ENCODE measurements at regions not wholly inside any gene's neighbourhood (a gene's known extent, or its start where the extent isn't known, plus 50 kb on each side); places are given as distances from the start of the nearest gene placed in this dataset.

GRCh38 chr1:239892602-239893001, 199.1 kb upstream of the FMN2 start:
- no peak for DNase-seq (ENCODE audit: low read depth, low spot score)
- Histone ChIP-seq H3K9me3 (ENCODE audit: low read depth, low read length) (no peaks in the 10 kb centered on the region), H3K27ac (no peak overlapping the region), H3K36me3 (ENCODE audit: insufficient read depth, low read length) (no peaks in the 10 kb centered on the region), H3K9ac (ENCODE audit: insufficient read length) (no peak overlapping the region), H3K4me3 (no peak overlapping the region)
- TF ChIP-seq FOXP2 (optimal IDR thresholded peaks at IDR 0.05; ENCODE audit: control extremely low read depth, extremely low read length, insufficient read depth) (no peak), EZH2 (IDR thresholded peaks at IDR 0.05) (no peak)

DNA sequence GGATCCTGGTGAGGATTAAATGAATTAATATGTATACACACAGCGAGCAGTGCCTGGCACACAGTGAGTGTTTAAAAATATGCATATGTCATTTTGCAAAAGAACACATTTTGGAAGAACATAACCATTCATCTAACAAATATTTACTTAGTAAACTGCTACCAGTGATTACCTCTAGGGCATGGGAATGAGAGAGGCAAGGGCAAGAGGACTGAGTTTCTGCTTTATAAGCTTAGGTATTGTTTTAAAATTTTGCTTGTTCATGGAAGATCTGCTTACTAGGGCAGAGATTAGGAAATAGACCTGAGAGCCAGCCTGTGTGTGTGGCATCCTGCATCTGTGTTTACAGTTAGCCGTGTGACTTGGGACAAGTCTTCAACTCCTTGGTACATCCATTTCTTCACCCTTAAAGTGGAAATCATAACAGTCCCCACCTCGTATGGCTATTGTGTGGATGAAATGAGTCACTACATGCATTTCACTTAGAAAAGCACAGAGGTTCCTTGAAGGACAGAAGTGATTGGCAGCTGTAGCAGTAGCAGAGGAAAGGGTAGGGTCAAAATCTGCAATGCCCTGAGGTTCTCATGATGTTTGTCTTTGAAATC, 198.5 kb upstream of the FMN2 start:
- no peak overlapping the region for H3K27ac ChIP-seq
- no peak for TF ChIP-seq POLR2AphosphoS5 (IDR thresholded peaks at IDR 0.05; ENCODE audit: borderline replicate concordance, low read depth, low read length)
- TF ChIP-seq FOXP2 (optimal IDR thresholded peaks at IDR 0.05; ENCODE audit: control extremely low read depth, extremely low read length, insufficient read depth), result no peak
- no peak for TF ChIP-seq EZH2 (IDR thresholded peaks at IDR 0.05)
- DNase-seq (ENCODE audit: low read depth, low spot score), result no peak

DNA sequence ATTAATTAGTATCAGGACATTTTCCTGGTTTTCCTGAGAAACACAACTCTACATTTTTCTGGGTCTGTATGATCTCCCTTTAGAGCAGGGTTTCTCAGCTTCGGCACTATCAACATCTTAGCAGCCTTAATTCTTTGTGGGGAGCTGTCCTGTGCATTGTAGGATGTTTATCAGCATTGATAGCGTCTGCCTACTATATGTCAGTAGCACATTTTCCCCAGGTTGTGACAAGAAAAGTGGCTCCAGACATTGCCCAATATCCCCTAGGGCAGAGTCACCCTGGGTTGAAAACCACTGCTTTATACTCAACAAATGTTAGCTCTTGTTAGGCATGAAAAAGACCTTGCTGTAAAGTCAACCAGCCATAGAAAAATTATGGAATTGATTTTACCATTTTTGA, 195.1 kb upstream of the FMN2 start:
- no peak for DNase-seq (ENCODE audit: low read depth, low spot score)
- Histone ChIP-seq H3K27ac (no peak overlapping the region), H3K9me3 (ENCODE audit: low read depth, low read length) (no peaks in the 10 kb centered on the region), H3K9ac (ENCODE audit: insufficient read length) (no peak overlapping the region), H3K36me3 (ENCODE audit: insufficient read depth, low read length) (no peaks in the 10 kb centered on the region), H3K4me3 (no peak overlapping the region)
- no peak for TF ChIP-seq FOXP2 (optimal IDR thresholded peaks at IDR 0.05; ENCODE audit: control extremely low read depth, extremely low read length, insufficient read depth)
- TF ChIP-seq POLR2AphosphoS5 (IDR thresholded peaks at IDR 0.05; ENCODE audit: borderline replicate concordance, low read depth, low read length), result no peak
- TF ChIP-seq EZH2 (IDR thresholded peaks at IDR 0.05), result no peak

More for the DNA sequence above, 198.5 kb upstream of the FMN2 start:
- no peaks in the 10 kb centered on the region for H3K9me3 ChIP-seq (ENCODE audit: low read depth, low read length)
- H3K4me3 ChIP-seq, result no peak overlapping the region
- H3K36me3 ChIP-seq (ENCODE audit: insufficient read depth, low read length), result no peaks in the 10 kb centered on the region
- H3K9ac ChIP-seq (ENCODE audit: insufficient read length), result no peak overlapping the region

- TF ChIP-seq POLR2AphosphoS5 (IDR thresholded peaks at IDR 0.05; ENCODE audit: borderline replicate concordance, low read depth, low read length), result no peak
- no peak for TF ChIP-seq EZH2 (IDR thresholded peaks at IDR 0.05)
- no peak for TF ChIP-seq FOXP2 (optimal IDR thresholded peaks at IDR 0.05; ENCODE audit: control extremely low read depth, extremely low read length, insufficient read depth)
- Histone ChIP-seq H3K9ac (ENCODE audit: insufficient read length) (no peak overlapping the region), H3K36me3 (ENCODE audit: insufficient read depth, low read length) (no peaks in the 10 kb centered on the region), H3K4me3 (no peak overlapping the region), H3K27ac (no peak overlapping the region), H3K9me3 (ENCODE audit: low read depth, low read length) (no peaks in the 10 kb centered on the region)
- no peak for DNase-seq (ENCODE audit: low read depth, low spot score)
These were observed 194.7 kb upstream of the FMN2 start for GRCh38 chr1:239896980-239897379.

DNA sequence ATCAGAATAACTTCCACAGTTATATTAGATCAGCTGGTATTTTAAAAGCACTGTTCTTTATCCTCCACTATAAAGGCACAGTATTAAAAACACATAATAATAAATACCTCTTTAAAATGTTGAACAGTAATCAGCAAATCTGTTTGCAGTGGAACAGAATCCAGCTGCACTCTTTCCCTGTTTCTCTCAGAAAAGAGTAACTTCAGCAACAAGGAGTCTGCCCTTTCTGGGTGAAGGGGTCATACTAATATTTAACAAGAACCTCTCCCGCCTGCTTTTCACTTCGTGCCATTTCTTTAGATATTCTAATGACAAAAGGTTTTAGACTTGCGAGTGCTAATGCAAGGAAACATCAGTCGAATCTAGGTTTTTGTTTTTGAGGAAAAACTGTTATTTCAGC, 194.2 kb upstream of the FMN2 start:
- no peak for DNase-seq (ENCODE audit: low read depth, low spot score)
- Histone ChIP-seq H3K4me3 (no peak overlapping the region), H3K9ac (ENCODE audit: insufficient read length) (no peak overlapping the region), H3K9me3 (ENCODE audit: low read depth, low read length) (no peaks in the 10 kb centered on the region), H3K27ac (no peak overlapping the region), H3K36me3 (ENCODE audit: insufficient read depth, low read length) (no peaks in the 10 kb centered on the region)
- TF ChIP-seq POLR2AphosphoS5 (IDR thresholded peaks at IDR 0.05; ENCODE audit: borderline replicate concordance, low read depth, low read length) (no peak), FOXP2 (optimal IDR thresholded peaks at IDR 0.05; ENCODE audit: control extremely low read depth, extremely low read length, insufficient read depth) (no peak)

DNA sequence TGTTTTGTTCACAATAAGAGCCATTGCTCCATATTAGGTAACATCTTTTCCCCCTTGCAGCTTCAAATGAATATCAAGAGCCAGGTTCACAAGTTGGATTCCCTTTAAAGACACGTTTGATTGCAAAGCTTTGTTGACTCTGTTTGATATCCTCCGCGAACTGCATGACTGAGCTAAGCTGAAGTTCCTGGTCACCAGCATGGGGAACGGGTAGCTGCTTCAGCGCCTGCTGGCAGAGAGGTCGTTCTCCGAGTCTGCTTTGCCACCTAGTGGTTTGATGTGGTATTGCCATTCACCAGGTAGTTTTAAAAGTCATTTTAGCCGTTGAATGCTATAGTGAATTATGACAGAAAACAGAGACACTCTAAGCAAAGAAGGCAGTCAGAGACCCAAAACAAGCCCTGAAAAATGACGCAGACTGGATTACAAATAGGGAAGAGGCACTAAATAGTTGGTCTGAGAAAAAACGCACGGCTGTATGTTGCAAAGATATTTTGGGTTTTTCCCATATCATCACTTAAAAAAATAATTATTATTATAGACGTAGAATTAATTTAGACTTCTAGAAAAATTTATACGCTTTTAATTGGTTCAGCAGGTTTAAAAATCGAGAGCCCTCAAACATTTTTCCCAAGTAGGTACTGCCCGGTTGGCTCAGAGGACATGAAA, 193.5 kb upstream of the FMN2 start:
- Histone ChIP-seq H3K4me3 (no peak overlapping the region), H3K27ac (no peak overlapping the region), H3K9ac (ENCODE audit: insufficient read length) (no peak overlapping the region), H3K9me3 (ENCODE audit: low read depth, low read length) (no peaks in the 10 kb centered on the region), H3K36me3 (ENCODE audit: insufficient read depth, low read length) (no peaks in the 10 kb centered on the region)
- DNase-seq (ENCODE audit: low read depth, low spot score), result peak; percentile 16
- TF ChIP-seq POLR2AphosphoS5 (IDR thresholded peaks at IDR 0.05; ENCODE audit: borderline replicate concordance, low read depth, low read length) (no peak), FOXP2 (optimal IDR thresholded peaks at IDR 0.05; ENCODE audit: control extremely low read depth, extremely low read length, insufficient read depth) (no peak), EZH2 (IDR thresholded peaks at IDR 0.05) (no peak)

DNA sequence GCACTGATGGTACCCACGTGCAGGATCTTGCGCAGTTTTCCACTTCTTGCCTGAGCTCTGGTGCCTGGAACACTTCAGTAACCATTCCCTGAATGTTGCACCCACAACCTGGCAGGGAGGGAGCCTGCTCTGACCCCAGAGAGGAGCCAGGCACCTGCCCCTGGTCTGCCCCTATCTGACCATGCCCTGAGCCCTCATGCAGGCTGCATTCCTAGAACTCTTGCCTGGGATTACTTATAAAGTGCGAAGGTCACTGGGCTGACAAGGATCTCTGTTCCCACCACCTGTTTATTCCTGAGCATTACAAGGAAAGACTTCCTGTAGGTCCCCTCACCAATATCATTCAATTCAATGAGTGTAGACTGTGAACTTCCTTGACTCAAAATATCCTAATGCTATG, 191.9 kb upstream of the FMN2 start:
- H3K9me3 ChIP-seq (ENCODE audit: low read depth, low read length), result no peaks in the 10 kb centered on the region
- H3K4me3 ChIP-seq, result no peak overlapping the region
- H3K27ac ChIP-seq, result no peak overlapping the region
- no peak for DNase-seq (ENCODE audit: low read depth, low spot score)
- no peak for TF ChIP-seq POLR2AphosphoS5 (IDR thresholded peaks at IDR 0.05; ENCODE audit: borderline replicate concordance, low read depth, low read length)
- TF ChIP-seq FOXP2 (optimal IDR thresholded peaks at IDR 0.05; ENCODE audit: control extremely low read depth, extremely low read length, insufficient read depth), result no peak
- TF ChIP-seq EZH2 (IDR thresholded peaks at IDR 0.05), result no peak
- no peak overlapping the region for H3K9ac ChIP-seq (ENCODE audit: insufficient read length)
- no peaks in the 10 kb centered on the region for H3K36me3 ChIP-seq (ENCODE audit: insufficient read depth, low read length)

DNA sequence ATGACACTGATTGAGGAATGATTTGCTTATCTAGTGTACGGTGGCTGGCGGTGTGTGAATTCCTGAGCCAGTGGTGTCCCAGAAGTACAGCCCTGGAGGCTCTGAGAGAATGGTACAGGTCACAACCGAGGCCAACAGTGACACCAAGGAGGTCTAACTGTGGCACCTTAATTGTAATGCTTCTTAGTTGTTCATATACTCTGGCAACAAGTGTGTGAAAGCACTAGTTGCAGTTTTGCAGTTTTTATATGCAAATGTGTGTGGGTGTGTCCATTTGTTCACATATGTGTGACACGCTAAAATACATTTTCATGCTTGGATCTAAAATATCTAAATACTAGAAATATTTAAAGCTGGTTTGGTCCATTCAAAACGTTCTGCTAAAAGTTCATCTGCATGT, 185.3 kb upstream of the FMN2 start:
- Histone ChIP-seq H3K4me3 (no peak overlapping the region), H3K36me3 (ENCODE audit: insufficient read depth, low read length) (no peaks in the 10 kb centered on the region), H3K27ac (no peak overlapping the region), H3K9me3 (ENCODE audit: low read depth, low read length) (no peaks in the 10 kb centered on the region), H3K9ac (ENCODE audit: insufficient read length) (no peak overlapping the region)
- DNase-seq (ENCODE audit: low read depth, low spot score), result no peak
- TF ChIP-seq FOXP2 (optimal IDR thresholded peaks at IDR 0.05; ENCODE audit: control extremely low read depth, extremely low read length, insufficient read depth), result no peak
- no peak for TF ChIP-seq POLR2AphosphoS5 (IDR thresholded peaks at IDR 0.05; ENCODE audit: borderline replicate concordance, low read depth, low read length)
- TF ChIP-seq EZH2 (IDR thresholded peaks at IDR 0.05), result no peak

DNA sequence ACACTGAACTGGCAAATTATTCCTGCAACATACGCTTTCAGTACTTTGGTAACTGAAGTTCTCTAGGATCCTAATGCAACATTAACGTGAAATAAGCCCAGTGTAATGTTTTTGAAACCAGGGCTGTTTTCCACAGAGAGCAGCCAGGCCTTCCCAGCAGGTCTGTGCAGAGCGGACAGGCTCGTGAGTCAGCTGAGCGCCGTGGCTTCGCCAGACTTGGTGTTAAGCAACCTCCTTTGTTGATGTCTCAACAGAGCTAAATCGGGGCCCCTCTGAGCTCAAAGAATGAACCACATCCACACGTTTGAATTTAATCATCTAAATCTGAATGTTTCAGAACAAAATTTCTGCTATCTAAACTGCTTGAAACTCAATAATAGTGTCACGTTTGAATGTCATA, 181.8 kb upstream of the FMN2 start:
- H3K9me3 ChIP-seq (ENCODE audit: low read depth, low read length), result no peaks in the 10 kb centered on the region
- no peak overlapping the region for H3K27ac ChIP-seq
- no peak overlapping the region for H3K9ac ChIP-seq (ENCODE audit: insufficient read length)
- no peak for DNase-seq (ENCODE audit: low read depth, low spot score)
- TF ChIP-seq EZH2 (IDR thresholded peaks at IDR 0.05), result no peak
- TF ChIP-seq FOXP2 (optimal IDR thresholded peaks at IDR 0.05; ENCODE audit: control extremely low read depth, extremely low read length, insufficient read depth), result no peak
- TF ChIP-seq POLR2AphosphoS5 (IDR thresholded peaks at IDR 0.05; ENCODE audit: borderline replicate concordance, low read depth, low read length), result no peak
- no peaks in the 10 kb centered on the region for H3K36me3 ChIP-seq (ENCODE audit: insufficient read depth, low read length)
- H3K4me3 ChIP-seq, result no peak overlapping the region

Data from SK-N-MC (cell line).